Esophagus squamous epithelium (tissue), 5 donors: ENCODE measurements at regions not wholly inside any gene's neighbourhood (a gene's known extent, or its start where the extent isn't known, plus 50 kb on each side); places are given as distances from the start of the nearest gene placed in this dataset.

Source experiments
- DNase-seq: peaks from one replicate; lab custom pipeline; 2025; lab: John Stamatoyannopoulos, UW
- H3K27ac ChIP-seq, 4 donors: fragments of 200-600 bp; sonication (generic); one replicate each; pipeline ENCODE4 v1.5.1; 2016 to 2019; ENCODE audit warnings: mild to moderate bottlenecking in 1 of 4
- H3K27me3 ChIP-seq, 4 donors: fragments of 200-600 bp; sonication (generic); 1 replicate in 3 of 4; 2 replicates in 1 of 4; pipeline versions ENCODE4 v1.5.1 to v1.6.0; 2017 to 2021; ENCODE audit warnings: antibody characterized with exemption in 1 of 4
- H3K36me3 ChIP-seq, 3 donors: fragments of 200-600 bp; sonication (generic); one replicate each; pipeline ENCODE4 v1.5.1; 2016 to 2019
- H3K4me1 ChIP-seq, 3 donors: fragments of 200-600 bp; sonication (generic); one replicate each; pipeline ENCODE4 v1.5.1; 2017 to 2019
- H3K4me3 ChIP-seq, 4 donors: fragments of 200-600 bp; sonication (generic); 1 replicate in 3 of 4; 2 replicates in 1 of 4; pipeline ENCODE4 v1.5.1; 2016 to 2019; ENCODE audit warnings: mild to moderate bottlenecking in 2 of 4, moderate library complexity in 1 of 4
- H3K9me3 ChIP-seq, 3 donors: fragments of 200-600 bp; sonication (generic); one replicate each; pipeline ENCODE4 v1.5.1; 2016 to 2019
- POLR2A ChIP-seq, 4 donors: fragments of 450-650 bp; IDR thresholded peaks; one replicate each; pipeline ENCODE4 v1.6.1; 2017; ENCODE audit warnings: antibody characterized with exemption in 4 of 4, mild to moderate bottlenecking in 4 of 4, moderate library complexity in 3 of 4
- WGBS, 2 donors: methylation state at CpG; one replicate each; pipeline ENCODE4 v1.1.5; 2018; 5-methylcytosine and 5-hydroxymethylcytosine counted together
- intact Hi-C: fragments of 100-400 bp; cut with DNase I; formaldehyde crosslinking; loops from one replicate; pipeline ENCODE4 v1.15.0; 2022
- TF ChIP-seq, protein P1 (sequence below), 6 experiments: fragments of 450-650 bp in 4 of 6; fragments of 200-600 bp in 2 of 6; sonication (generic) in 2 of 6; IDR thresholded peaks; one replicate each; pipeline ENCODE4 v1.5.1; 2016 to 2019; ENCODE audit warnings: antibody characterized with exemption in 6 of 6, mild to moderate bottlenecking in 4 of 6, moderate library complexity in 4 of 6
- donor health status: DM: yes; HTN: yes; CAD: no.

DNA sequence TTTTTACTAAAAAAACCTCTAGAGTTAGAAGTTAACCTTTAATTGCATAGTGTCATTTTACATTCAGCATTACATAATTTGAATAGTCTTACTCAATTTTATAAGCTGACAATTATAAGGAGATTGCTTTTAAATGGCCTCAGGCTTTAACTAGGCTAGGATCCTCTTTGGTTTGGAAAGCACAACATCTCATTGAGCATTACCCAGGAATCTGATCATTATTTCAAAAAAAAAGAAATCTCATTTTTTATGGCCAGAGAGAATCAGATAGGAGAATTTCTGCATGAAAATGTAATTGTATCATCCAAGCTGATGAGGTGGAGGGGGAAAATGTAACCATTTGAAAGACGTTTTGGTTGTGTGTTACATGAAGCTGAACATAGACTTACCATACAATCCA is 324.9 kb upstream of the POT1 start:
- H3K36me3 ChIP-seq: no peaks in the 10 kb centered on the region
- no peak overlapping the region for H3K27ac ChIP-seq
- 52 to 63% methylated on average over 1 of the region's 1 CpG for WGBS, 2 donors
- H3K9me3 ChIP-seq: no peaks in the 10 kb centered on the region
- TF ChIP-seq POLR2A (IDR thresholded peaks at IDR 0.05): no peak
- TF ChIP-seq, protein P1, sequence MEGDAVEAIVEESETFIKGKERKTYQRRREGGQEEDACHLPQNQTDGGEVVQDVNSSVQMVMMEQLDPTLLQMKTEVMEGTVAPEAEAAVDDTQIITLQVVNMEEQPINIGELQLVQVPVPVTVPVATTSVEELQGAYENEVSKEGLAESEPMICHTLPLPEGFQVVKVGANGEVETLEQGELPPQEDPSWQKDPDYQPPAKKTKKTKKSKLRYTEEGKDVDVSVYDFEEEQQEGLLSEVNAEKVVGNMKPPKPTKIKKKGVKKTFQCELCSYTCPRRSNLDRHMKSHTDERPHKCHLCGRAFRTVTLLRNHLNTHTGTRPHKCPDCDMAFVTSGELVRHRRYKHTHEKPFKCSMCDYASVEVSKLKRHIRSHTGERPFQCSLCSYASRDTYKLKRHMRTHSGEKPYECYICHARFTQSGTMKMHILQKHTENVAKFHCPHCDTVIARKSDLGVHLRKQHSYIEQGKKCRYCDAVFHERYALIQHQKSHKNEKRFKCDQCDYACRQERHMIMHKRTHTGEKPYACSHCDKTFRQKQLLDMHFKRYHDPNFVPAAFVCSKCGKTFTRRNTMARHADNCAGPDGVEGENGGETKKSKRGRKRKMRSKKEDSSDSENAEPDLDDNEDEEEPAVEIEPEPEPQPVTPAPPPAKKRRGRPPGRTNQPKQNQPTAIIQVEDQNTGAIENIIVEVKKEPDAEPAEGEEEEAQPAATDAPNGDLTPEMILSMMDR (IDR thresholded peaks at IDR 0.05): no peak
- DNase-seq: no peak
- H3K27me3 ChIP-seq: no peaks in the 10 kb centered on the region
- no peaks in the 10 kb centered on the region for H3K4me1 ChIP-seq
- no peak overlapping the region for H3K4me3 ChIP-seq
- intact Hi-C loops: no loop called here

DNA sequence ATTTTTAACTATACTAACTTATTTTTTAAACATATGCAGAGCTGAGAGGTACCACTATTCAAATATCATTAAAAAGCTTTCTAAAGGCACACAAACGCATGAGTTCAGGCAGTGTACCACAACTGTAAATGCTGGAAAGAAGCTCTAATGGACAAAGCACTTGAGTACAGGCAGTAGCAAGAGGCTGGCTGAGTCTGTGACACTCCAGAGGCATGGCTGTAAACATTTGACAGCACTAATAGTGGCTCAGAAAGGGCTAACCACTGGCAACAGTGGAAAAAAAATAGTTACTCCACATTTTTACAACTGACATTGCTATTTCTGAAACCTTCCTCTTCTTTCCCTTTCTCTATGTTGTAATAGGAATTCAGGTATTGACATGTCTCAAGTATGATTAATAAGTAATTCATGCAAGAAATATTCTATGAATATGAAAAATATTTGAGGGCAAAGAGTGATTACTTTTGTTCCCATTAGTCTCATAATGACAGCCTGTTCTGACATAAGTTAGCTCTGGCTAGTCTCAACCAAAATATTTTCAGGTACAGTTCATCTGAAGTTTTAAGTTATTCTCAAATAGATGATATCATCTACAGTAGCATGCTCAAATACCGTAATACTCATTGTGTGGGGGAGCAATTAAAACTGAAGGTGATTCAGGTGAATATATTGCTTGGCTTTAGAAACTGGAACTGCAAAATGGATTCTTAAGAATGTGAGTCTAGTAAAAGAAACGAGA is 324.0 kb upstream of the POT1 start:
- TF ChIP-seq POLR2A (IDR thresholded peaks at IDR 0.05): no peak
- H3K4me3 ChIP-seq: no peak overlapping the region
- H3K4me1 ChIP-seq: no peaks in the 10 kb centered on the region
- no peaks in the 10 kb centered on the region for H3K9me3 ChIP-seq
- no peak for DNase-seq
- WGBS, 2 donors: 34 to 41% methylated on average over 3 of the region's 3 CpGs
- intact Hi-C loops: no loop called here
- H3K27me3 ChIP-seq: no peaks in the 10 kb centered on the region
- no peak overlapping the region for H3K27ac ChIP-seq
- no peaks in the 10 kb centered on the region for H3K36me3 ChIP-seq

DNA sequence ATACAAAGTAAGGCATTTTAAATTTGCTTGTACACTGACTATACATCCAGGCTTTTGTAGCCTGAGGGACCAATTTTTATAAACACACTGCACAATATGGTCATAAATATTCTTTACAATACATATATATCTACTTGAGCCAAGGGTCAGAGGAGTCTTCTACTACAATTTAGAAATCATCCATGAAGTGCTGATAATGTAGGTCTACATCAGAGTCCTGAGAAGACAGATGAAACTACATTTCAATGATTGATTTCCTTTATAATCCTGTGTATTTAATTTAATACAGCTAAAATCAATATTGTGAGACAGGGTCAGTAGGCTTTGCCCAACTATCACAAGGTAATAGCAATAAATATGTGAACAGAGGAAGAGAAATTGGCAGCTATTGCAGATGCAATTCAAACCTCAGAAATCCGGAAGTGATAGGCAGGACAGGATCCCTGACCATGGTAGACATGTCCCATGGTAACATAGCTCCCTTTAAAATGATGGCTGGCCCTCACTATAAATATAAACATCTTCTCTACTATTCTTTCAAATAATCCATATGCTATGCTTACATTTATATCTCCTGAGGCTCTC is 318.0 kb upstream of the POT1 start:
- intact Hi-C loops: no loop called here
- Histone ChIP-seq H3K27me3 (no peaks in the 10 kb centered on the region), H3K9me3 (no peaks in the 10 kb centered on the region), H3K27ac (no peak overlapping the region), H3K4me1 (no peaks in the 10 kb centered on the region), H3K36me3 (no peaks in the 10 kb centered on the region), H3K4me3 (no peak overlapping the region)
- 59 to 79% methylated on average over 1 of the region's 1 CpG for WGBS, 2 donors
- TF ChIP-seq POLR2A (IDR thresholded peaks at IDR 0.05): no peak
- TF ChIP-seq, protein P1 (IDR thresholded peaks at IDR 0.05): no peak
- no peak for DNase-seq

DNA sequence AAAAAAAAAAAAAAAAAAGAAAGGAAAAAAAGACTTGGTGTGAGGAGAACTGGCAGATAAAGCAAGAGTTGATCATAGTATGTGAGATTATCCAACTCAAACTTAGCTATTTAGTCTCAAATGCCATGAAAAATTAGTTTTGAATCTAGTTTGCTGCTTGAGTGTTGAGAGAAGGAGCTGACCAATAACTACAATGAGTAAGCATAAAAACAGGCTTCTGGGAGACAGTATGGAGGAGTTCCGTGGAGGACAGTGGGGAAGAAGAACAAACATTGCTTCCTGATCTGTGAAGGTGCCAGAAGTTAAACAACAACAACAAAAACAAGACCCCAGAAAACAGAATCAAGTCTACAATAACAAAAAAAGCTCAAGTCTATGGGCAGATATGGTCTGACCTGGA is 317.1 kb upstream of the POT1 start:
- Histone ChIP-seq H3K27ac (no peak overlapping the region), H3K4me3 (no peak overlapping the region), H3K4me1 (no peaks in the 10 kb centered on the region), H3K36me3 (no peaks in the 10 kb centered on the region), H3K27me3 (no peaks in the 10 kb centered on the region), H3K9me3 (no peaks in the 10 kb centered on the region)
- no peak for TF ChIP-seq POLR2A (IDR thresholded peaks at IDR 0.05)
- TF ChIP-seq, protein P1 (IDR thresholded peaks at IDR 0.05): no peak
- 15 to 61% methylated on average over 1 of the region's 1 CpG for WGBS, 2 donors
- intact Hi-C loops: no loop called here
- no peak for DNase-seq

DNA sequence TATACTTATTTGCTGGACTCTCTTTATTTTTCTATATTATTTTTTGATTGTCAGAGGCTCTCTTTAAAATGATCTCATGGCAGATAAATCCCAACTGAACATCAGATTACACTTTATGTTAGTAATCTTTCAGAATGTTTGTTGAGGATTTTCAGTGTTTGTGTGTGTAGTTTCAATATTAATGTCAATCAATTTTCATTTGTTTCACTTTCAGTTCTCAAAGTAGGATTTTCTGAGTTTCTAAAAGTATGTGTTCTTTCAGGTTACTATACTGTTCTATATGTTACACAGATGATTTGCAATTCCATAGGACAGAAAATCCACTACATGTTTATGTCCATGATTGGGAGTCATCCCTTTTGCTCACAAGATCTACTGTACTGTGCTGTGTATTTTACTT is 311.9 kb upstream of the POT1 start:
- Histone ChIP-seq H3K4me1 (no peaks in the 10 kb centered on the region), H3K9me3 (no peaks in the 10 kb centered on the region), H3K27me3 (no peaks in the 10 kb centered on the region), H3K36me3 (no peaks in the 10 kb centered on the region), H3K27ac (no peak overlapping the region), H3K4me3 (no peak overlapping the region)
- no peak for TF ChIP-seq POLR2A (IDR thresholded peaks at IDR 0.05)
- intact Hi-C loops: no loop called here
- DNase-seq: no peak

DNA sequence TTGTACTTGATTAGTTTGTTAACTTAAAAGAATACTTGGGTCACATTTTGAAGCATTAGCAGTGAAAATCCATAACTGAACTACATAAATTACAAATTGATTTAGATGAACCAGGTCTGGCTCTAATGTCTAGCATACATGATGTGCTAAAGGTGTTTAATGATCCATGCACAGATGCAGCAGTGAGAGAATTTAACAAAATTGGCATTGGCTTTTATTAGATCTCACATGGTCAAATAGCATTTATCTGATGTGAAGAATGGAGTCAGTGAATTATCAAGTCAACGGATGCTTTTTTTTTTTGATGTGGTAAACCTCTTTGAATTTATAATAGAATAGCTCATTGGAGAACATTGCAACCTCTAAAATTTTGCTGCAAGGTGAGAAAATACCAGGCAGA is 293.0 kb upstream of the POT1 start:
- Histone ChIP-seq H3K27me3 (no peaks in the 10 kb centered on the region), H3K27ac (no peak overlapping the region), H3K4me3 (no peak overlapping the region), H3K9me3 (peaks cover 0 to 9% (median 0%) of the 10 kb centered on the region in 3 donors), H3K36me3 (no peaks in the 10 kb centered on the region), H3K4me1 (no peaks in the 10 kb centered on the region)
- WGBS, 2 donors: 75 to 79% methylated on average over 1 of the region's 1 CpG
- TF ChIP-seq POLR2A (IDR thresholded peaks at IDR 0.05): no peak
- TF ChIP-seq, protein P1 (IDR thresholded peaks at IDR 0.05): no peak
- DNase-seq: no peak
- intact Hi-C loops: no loop called here
